ENCODE measurements at regions not wholly inside any gene's neighbourhood (a gene's known extent, or its start where the extent isn't known, plus 50 kb on each side); places are given as distances from the start of the nearest gene placed in this dataset.

- Histone ChIP-seq H3K27ac (ENCODE audit: extremely low read depth, low read depth, low read length) (no peak overlapping the region), H3K9me3 (ENCODE audit: control insufficient read depth, insufficient read depth, low read depth, low read length) (no peaks in the 10 kb centered on the region), H3K4me3 (ENCODE audit: low read depth, low read length) (no peak overlapping the region), H3K4me1 (ENCODE audit: control insufficient read depth, insufficient read depth, low read length) (no peaks in the 10 kb centered on the region), H3K36me3 (ENCODE audit: control insufficient read depth in 2 of 2, insufficient read depth in 1 of 2, low read length in 2 of 2) (no peaks in the 10 kb centered on the region)
- ChIA-PET CTCF (no interaction called here), POLR2A (no interaction called here)
- TF ChIP-seq, protein P1, sequence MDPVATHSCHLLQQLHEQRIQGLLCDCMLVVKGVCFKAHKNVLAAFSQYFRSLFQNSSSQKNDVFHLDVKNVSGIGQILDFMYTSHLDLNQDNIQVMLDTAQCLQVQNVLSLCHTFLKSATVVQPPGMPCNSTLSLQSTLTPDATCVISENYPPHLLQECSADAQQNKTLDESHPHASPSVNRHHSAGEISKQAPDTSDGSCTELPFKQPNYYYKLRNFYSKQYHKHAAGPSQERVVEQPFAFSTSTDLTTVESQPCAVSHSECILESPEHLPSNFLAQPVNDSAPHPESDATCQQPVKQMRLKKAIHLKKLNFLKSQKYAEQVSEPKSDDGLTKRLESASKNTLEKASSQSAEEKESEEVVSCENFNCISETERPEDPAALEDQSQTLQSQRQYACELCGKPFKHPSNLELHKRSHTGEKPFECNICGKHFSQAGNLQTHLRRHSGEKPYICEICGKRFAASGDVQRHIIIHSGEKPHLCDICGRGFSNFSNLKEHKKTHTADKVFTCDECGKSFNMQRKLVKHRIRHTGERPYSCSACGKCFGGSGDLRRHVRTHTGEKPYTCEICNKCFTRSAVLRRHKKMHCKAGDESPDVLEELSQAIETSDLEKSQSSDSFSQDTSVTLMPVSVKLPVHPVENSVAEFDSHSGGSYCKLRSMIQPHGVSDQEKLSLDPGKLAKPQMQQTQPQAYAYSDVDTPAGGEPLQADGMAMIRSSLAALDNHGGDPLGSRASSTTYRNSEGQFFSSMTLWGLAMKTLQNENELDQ (tag by site-specific recombination; IDR thresholded peaks at IDR 0.05; ENCODE audit: low read depth), result no peak
- TF ChIP-seq KLF9 (tag by site-specific recombination; IDR thresholded peaks at IDR 0.05; ENCODE audit: low read depth) (no peak), SP2 (tag by site-specific recombination; IDR thresholded peaks at IDR 0.05) (no peak), ZEB2 (tag by site-specific recombination; IDR thresholded peaks at IDR 0.05) (no peak)
Measured at GRCh38 chr15:31934821-31935220, 95.5 kb upstream of the CHRNA7 start.

- no peaks in the 10 kb centered on the region for H3K9me3 ChIP-seq (ENCODE audit: control insufficient read depth, insufficient read depth, low read depth, low read length)
- no peaks in the 10 kb centered on the region for H3K36me3 ChIP-seq (ENCODE audit: control insufficient read depth in 2 of 2, insufficient read depth in 1 of 2, low read length in 2 of 2)
- ChIA-PET CTCF (no interaction called here), POLR2A (no interaction called here)
- no peak overlapping the region for H3K27ac ChIP-seq (ENCODE audit: extremely low read depth, low read depth, low read length)
- H3K4me3 ChIP-seq (ENCODE audit: low read depth, low read length), result no peak overlapping the region
- no peak for TF ChIP-seq ZSCAN5A (tag by site-specific recombination; IDR thresholded peaks at IDR 0.05)
- no peak for TF ChIP-seq ZNF354C (tag by site-specific recombination; IDR thresholded peaks at IDR 0.05; ENCODE audit: borderline replicate concordance, low read depth)
- no peak for TF ChIP-seq OVOL3 (tag by site-specific recombination; IDR thresholded peaks at IDR 0.05)
- TF ChIP-seq ZFP3 (tag by site-specific recombination; IDR thresholded peaks at IDR 0.05; ENCODE audit: low read depth), result no peak
- no peak for TF ChIP-seq ZNF391 (tag by site-specific recombination; IDR thresholded peaks at IDR 0.05; ENCODE audit: borderline replicate concordance, low read depth)
- TF ChIP-seq ZNF324 (tag by site-specific recombination; IDR thresholded peaks at IDR 0.05), result no peak
- TF ChIP-seq PBX3 (CRISPR knock-in tag; IDR thresholded peaks at IDR 0.05), result no peak
- TF ChIP-seq, protein P2, sequence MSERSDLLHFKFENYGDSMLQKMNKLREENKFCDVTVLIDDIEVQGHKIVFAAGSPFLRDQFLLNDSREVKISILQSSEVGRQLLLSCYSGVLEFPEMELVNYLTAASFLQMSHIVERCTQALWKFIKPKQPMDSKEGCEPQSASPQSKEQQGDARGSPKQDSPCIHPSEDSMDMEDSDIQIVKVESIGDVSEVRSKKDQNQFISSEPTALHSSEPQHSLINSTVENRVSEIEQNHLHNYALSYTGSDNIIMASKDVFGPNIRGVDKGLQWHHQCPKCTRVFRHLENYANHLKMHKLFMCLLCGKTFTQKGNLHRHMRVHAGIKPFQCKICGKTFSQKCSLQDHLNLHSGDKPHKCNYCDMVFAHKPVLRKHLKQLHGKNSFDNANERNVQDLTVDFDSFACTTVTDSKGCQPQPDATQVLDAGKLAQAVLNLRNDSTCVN (tag by site-specific recombination; optimal IDR thresholded peaks at IDR 0.05), result no peak
- no peaks in the 10 kb centered on the region for H3K4me1 ChIP-seq (ENCODE audit: control insufficient read depth, insufficient read depth, low read length)
Measured at GRCh38 chr15:31953478-31953877, 76.8 kb upstream of the CHRNA7 start.

- Histone ChIP-seq H3K36me3 (ENCODE audit: control insufficient read depth in 2 of 2, insufficient read depth in 1 of 2, low read length in 2 of 2) (no peaks in the 10 kb centered on the region), H3K4me1 (ENCODE audit: control insufficient read depth, insufficient read depth, low read length) (no peaks in the 10 kb centered on the region), H3K9me3 (ENCODE audit: control insufficient read depth, insufficient read depth, low read depth, low read length) (no peaks in the 10 kb centered on the region), H3K4me3 (ENCODE audit: low read depth, low read length) (no peak overlapping the region), H3K27ac (ENCODE audit: extremely low read depth, low read depth, low read length) (no peak overlapping the region)
- TF ChIP-seq SP3 (tag by site-specific recombination; IDR thresholded peaks at IDR 0.05), result no peak
- TF ChIP-seq, protein P3, sequence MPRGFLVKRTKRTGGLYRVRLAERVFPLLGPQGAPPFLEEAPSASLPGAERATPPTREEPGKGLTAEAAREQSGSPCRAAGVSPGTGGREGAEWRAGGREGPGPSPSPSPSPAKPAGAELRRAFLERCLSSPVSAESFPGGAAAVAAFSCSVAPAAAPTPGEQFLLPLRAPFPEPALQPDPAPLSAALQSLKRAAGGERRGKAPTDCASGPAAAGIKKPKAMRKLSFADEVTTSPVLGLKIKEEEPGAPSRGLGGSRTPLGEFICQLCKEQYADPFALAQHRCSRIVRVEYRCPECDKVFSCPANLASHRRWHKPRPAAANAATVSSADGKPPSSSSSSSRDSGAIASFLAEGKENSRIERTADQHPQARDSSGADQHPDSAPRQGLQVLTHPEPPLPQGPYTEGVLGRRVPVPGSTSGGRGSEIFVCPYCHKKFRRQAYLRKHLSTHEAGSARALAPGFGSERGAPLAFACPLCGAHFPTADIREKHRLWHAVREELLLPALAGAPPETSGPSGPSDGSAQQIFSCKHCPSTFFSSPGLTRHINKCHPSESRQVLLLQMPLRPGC (tag by site-specific recombination; IDR thresholded peaks at IDR 0.05), result no peak
- TF ChIP-seq ZNF548 (tag by site-specific recombination; IDR thresholded peaks at IDR 0.05), result no peak
- TF ChIP-seq ZBTB48 (tag by site-specific recombination; IDR thresholded peaks at IDR 0.05), result no peak
- TF ChIP-seq ZNF433 (tag by site-specific recombination; IDR thresholded peaks at IDR 0.05; ENCODE audit: low read depth), result no peak
- TF ChIP-seq ZNF239 (tag by site-specific recombination; IDR thresholded peaks at IDR 0.05), result no peak
- no peak for TF ChIP-seq TRIM28 (IDR thresholded peaks at IDR 0.05; ENCODE audit: borderline replicate concordance, low read length)
- no peak for TF ChIP-seq ZNF132 (tag by site-specific recombination; IDR thresholded peaks at IDR 0.05; ENCODE audit: borderline replicate concordance)
- no peak for TF ChIP-seq WT1 (tag by site-specific recombination; IDR thresholded peaks at IDR 0.05)
- TF ChIP-seq ZNF169 (tag by site-specific recombination; IDR thresholded peaks at IDR 0.05), result no peak
- TF ChIP-seq HOXC10 (CRISPR knock-in tag; IDR thresholded peaks at IDR 0.05), result no peak
- TF ChIP-seq KLF1 (tag by site-specific recombination; IDR thresholded peaks at IDR 0.05), result no peak
- TF ChIP-seq ZNF530 (tag by site-specific recombination; IDR thresholded peaks at IDR 0.05; ENCODE audit: low read depth), result no peak
- CTCF ChIA-PET, result interaction anchor here (1.0 kb wide), 1 partner anchor 20 kb away, joined by 3 read pairs; no protein-coding TSS in a partner anchor
- POLR2A ChIA-PET, result no interaction called here
Measured at GRCh38 chr15:31954374-31955172, 75.7 kb upstream of the CHRNA7 start.

Data from HEK293 (cell line).